IMR-90 (cell line): ENCODE measurements at regions not wholly inside any gene's neighbourhood (a gene's known extent, or its start where the extent isn't known, plus 50 kb on each side); places are given as distances from the start of the nearest gene placed in this dataset.

Experiments
- ATAC-seq: fragments of 200-7000 bp; cut with Tn5 transposase; 2 replicates; pipeline ENCODE4 v1.9.1; 2020; ENCODE audit warnings: low read depth, mild to moderate bottlenecking, moderate library complexity
- BruUV-seq: library from RNA; stranded (reverse); fragments of 400-500 nt; replicated peaks from 2 replicates; lab custom pipeline; 2021; lab: Mats Ljungman, UMichigan
- CTCF ChIA-PET: fragments of 300-600 bp; formaldehyde crosslinking; extraction: SDS; loops from one replicate; lab custom pipeline; 2021; ENCODE audit warnings: antibody characterized with exemption; lab: Yijun Ruan, JAX
- POLR2A ChIA-PET: fragments of 300-600 bp; sonication (Branson Sonifier 250); formaldehyde crosslinking; loops from one replicate; lab custom pipeline; 2022; ENCODE audit warnings: antibody characterized with exemption; ENCODE audit not compliant: unreplicated experiment; lab: Charles Lee
- DNase-seq: peaks from one replicate; pipeline ENCODE4 v3.0.0; 2013
- H2AFZ ChIP-seq: replicated peaks from 2 replicates; pipeline ENCODE3; 2013; ENCODE audit warnings: low read length, mild to moderate bottlenecking; ENCODE audit not compliant: poor library complexity
- H2AK5ac ChIP-seq: 2 replicates; pipeline ENCODE4 v1.6.1; 2013; ENCODE audit warnings: low read depth, low read length, inconsistent platforms
- H2AK9ac ChIP-seq: replicated peaks from 2 replicates; pipeline ENCODE3; 2013; ENCODE audit warnings: mild to moderate bottlenecking, low read depth, low read length, moderate library complexity; ENCODE audit not compliant: poor library complexity
- H2BK120ac ChIP-seq: 2 replicates; pipeline ENCODE4 v1.6.1; 2013; ENCODE audit warnings: low read depth, low read length, inconsistent platforms
- H2BK15ac ChIP-seq: 3 replicates; pipeline ENCODE4 v1.6.1; 2013; ENCODE audit warnings: low read depth, low read length, inconsistent platforms
- H2BK20ac ChIP-seq: 2 replicates; pipeline ENCODE4 v1.6.1; 2013; ENCODE audit warnings: low read depth, mild to moderate bottlenecking, inconsistent platforms, low read length, moderate library complexity
- H2BK5ac ChIP-seq: 2 replicates; pipeline ENCODE4 v1.6.1; 2013; ENCODE audit warnings: mild to moderate bottlenecking, low read depth, low read length, inconsistent platforms; ENCODE audit not compliant: poor library complexity, severe bottlenecking
- H3K14ac ChIP-seq: replicated peaks from 2 replicates; pipeline ENCODE4 v1.6.1; 2013; ENCODE audit warnings: low read depth, low read length, inconsistent platforms
- H3K18ac ChIP-seq: 2 replicates; pipeline ENCODE4 v1.6.1; 2013; ENCODE audit warnings: low read depth, low read length, control low read depth
- H3K23ac ChIP-seq: 2 replicates; pipeline ENCODE4 v1.6.1; 2013; ENCODE audit warnings: low read depth, low read length, inconsistent platforms
- H3K27ac ChIP-seq: 2 replicates; pipeline ENCODE4 v1.5.1; 2013; ENCODE audit warnings: mild to moderate bottlenecking, control low read depth, low read length; ENCODE audit not compliant: insufficient read depth
- H3K27me3 ChIP-seq: 2 replicates; pipeline ENCODE4 v1.6.1; 2013; ENCODE audit warnings: low read length; ENCODE audit not compliant: control insufficient read depth, insufficient read depth
- H3K36me3 ChIP-seq: 2 replicates; pipeline ENCODE4 v1.6.1; 2013; ENCODE audit warnings: low read length, mixed read lengths; ENCODE audit not compliant: control insufficient read depth, insufficient read depth
- H3K4ac ChIP-seq: 2 replicates; pipeline ENCODE4 v1.6.1; 2013; ENCODE audit warnings: low read depth, low read length, inconsistent platforms
- H3K4me1 ChIP-seq: 2 replicates; pipeline ENCODE4 v1.6.1; 2013; ENCODE audit warnings: low read length, mixed read lengths; ENCODE audit not compliant: control insufficient read depth, insufficient read depth
- H3K4me2 ChIP-seq: 2 replicates; pipeline ENCODE4 v1.6.1; 2013; ENCODE audit warnings: low read depth, mild to moderate bottlenecking, control low read depth, low read length, moderate library complexity
- H3K4me3 ChIP-seq: 2 replicates; pipeline ENCODE4 v1.5.1; 2013; ENCODE audit warnings: low read depth, mild to moderate bottlenecking, control low read depth, low read length, moderate library complexity; ENCODE audit not compliant: insufficient read depth
- H3K56ac ChIP-seq: 2 replicates; pipeline ENCODE4 v1.6.1; 2013; ENCODE audit warnings: low read length, inconsistent platforms; ENCODE audit not compliant: insufficient read depth; ENCODE audit errors: extremely low read depth
- H3K79me1 ChIP-seq, 2 experiments: 2 replicates each; pipeline ENCODE4 v1.6.1; 2013; ENCODE audit warnings: low read length in 2 of 2, inconsistent platforms in 1 of 2, low read depth in 1 of 2
- H3K9ac ChIP-seq: 2 replicates; pipeline ENCODE4 v1.6.1; 2013; ENCODE audit warnings: low read depth, low read length, control low read depth
- H3K9me1 ChIP-seq: 2 replicates; pipeline ENCODE4 v1.6.1; 2013; ENCODE audit warnings: low read length, inconsistent platforms; ENCODE audit not compliant: insufficient read depth
- H3K9me3 ChIP-seq: 2 replicates; pipeline ENCODE4 v1.6.1; 2013; ENCODE audit warnings: low read length; ENCODE audit not compliant: control insufficient read depth, insufficient read depth
- H4K20me1 ChIP-seq: 2 replicates; pipeline ENCODE4 v1.6.1; 2013; ENCODE audit warnings: low read length, inconsistent platforms; ENCODE audit not compliant: insufficient read depth
- H4K5ac ChIP-seq: 2 replicates; pipeline ENCODE4 v1.6.1; 2013; ENCODE audit warnings: mild to moderate bottlenecking, low read depth, low read length, control low read depth
- H4K8ac ChIP-seq, 2 experiments: 2 replicates each; pipeline ENCODE4 v1.6.1; 2013; ENCODE audit warnings: low read depth in 2 of 2, low read length in 2 of 2, control low read depth in 1 of 2, inconsistent platforms in 1 of 2
- H4K91ac ChIP-seq: 2 replicates; pipeline ENCODE4 v1.6.1; 2013; ENCODE audit warnings: low read depth, low read length, inconsistent platforms; ENCODE audit not compliant: insufficient read depth
- BHLHE40 ChIP-seq: fragments of 150-350 bp; IDR thresholded peaks from 2 replicates; pipeline ENCODE4 v1.6.1; 2016; ENCODE audit warnings: mild to moderate bottlenecking, low read depth, low read length
- CEBPB ChIP-seq: IDR thresholded peaks from 2 replicates; pipeline ENCODE4 v1.6.1; 2012; ENCODE audit warnings: low read depth, low read length, improper control_type of control experiment
- CHD1 ChIP-seq: IDR thresholded peaks from 2 replicates; pipeline ENCODE4 v1.6.1; 2012; ENCODE audit warnings: low read depth, low read length, improper control_type of control experiment
- CTCF ChIP-seq: conservative IDR thresholded peaks from 2 replicates; pipeline ENCODE4 v1.5.1; 2012; ENCODE audit warnings: mild to moderate bottlenecking, low read depth, low read length, improper control_type of control experiment
- ELK1 ChIP-seq: fragments of 150-350 bp; IDR thresholded peaks from 2 replicates; pipeline ENCODE4 v1.6.1; 2016; ENCODE audit warnings: low read depth, mild to moderate bottlenecking, low read length, moderate library complexity, borderline replicate concordance
- FOS ChIP-seq: fragments of 150-350 bp; IDR thresholded peaks from 2 replicates; pipeline ENCODE4 v1.6.1; 2016; ENCODE audit warnings: low read depth, low read length
- MAFK ChIP-seq: IDR thresholded peaks from 2 replicates; pipeline ENCODE4 v1.6.1; 2012; ENCODE audit warnings: low read depth, low read length, improper control_type of control experiment
- MAZ ChIP-seq: IDR thresholded peaks from 2 replicates; pipeline ENCODE4 v1.6.1; 2012; ENCODE audit warnings: low read depth, mild to moderate bottlenecking, low read length, improper control_type of control experiment, moderate library complexity, borderline replicate concordance
- MXI1 ChIP-seq: IDR thresholded peaks from 2 replicates; pipeline ENCODE4 v1.6.1; 2012; ENCODE audit warnings: low read depth, mild to moderate bottlenecking, low read length, moderate library complexity, borderline replicate concordance
- NFE2L2 ChIP-seq: fragments of 150-350 bp; IDR thresholded peaks from 2 replicates; pipeline ENCODE4 v1.6.1; 2016; ENCODE audit warnings: low read depth, mild to moderate bottlenecking, low read length
- POLR2A ChIP-seq: IDR thresholded peaks from 2 replicates; pipeline ENCODE4 v1.6.1; 2012; ENCODE audit warnings: mild to moderate bottlenecking, low read depth, low read length
- RAD21 ChIP-seq: IDR thresholded peaks from 2 replicates; pipeline ENCODE4 v1.6.1; 2012; ENCODE audit warnings: low read length, improper control_type of control experiment
- RFX5 ChIP-seq: IDR thresholded peaks from 2 replicates; pipeline ENCODE4 v1.8.0; 2012; ENCODE audit warnings: low read depth, mild to moderate bottlenecking, low read length, moderate library complexity
- USF2 ChIP-seq: fragments of 150-350 bp; IDR thresholded peaks from 2 replicates; pipeline ENCODE4 v1.6.1; 2017; ENCODE audit warnings: mild to moderate bottlenecking, antibody characterized with exemption, low read length, low read depth
- WGBS, 2 experiments: methylation state at CpG; one replicate each; pipeline versions ENCODE4 v1.1.5 to v1.1.7; 2013; ENCODE audit warnings: missing lambda C conversion rate in 2 of 2; ENCODE audit not compliant: insufficient read length in 1 of 2; ENCODE audit errors: extremely low coverage in 2 of 2; 5-methylcytosine and 5-hydroxymethylcytosine counted together
- dilution Hi-C: fragments of 300-500 bp; cut with HindIII; formaldehyde crosslinking; loops from one replicate; pipeline ENCODE4 v1.14.3; 2018; ENCODE audit warnings: low sequenced_read_pairs; ENCODE audit not compliant: unreplicated experiment
- in situ Hi-C: fragments of 300-500 bp; cut with MboI; formaldehyde crosslinking; loops from 3 replicates; pipeline ENCODE4 v1.14.3; 2019; ENCODE audit warnings: low sequenced_read_pairs, inconsistent platforms, mixed read lengths
- intact Hi-C: fragments of 100-400 bp; cut with micrococcal nuclease; formaldehyde crosslinking; loops from 2 replicates; pipeline ENCODE4 v1.10.0; 2022

- WGBS, 2 experiments, result no CpG with 5 or more reads among the region's 1 CpG
- Histone ChIP-seq H2AFZ (no peak overlapping the region), H3K14ac (no peak overlapping the region), H3K4ac (no peak overlapping the region), H4K8ac (no peak overlapping the region), H3K79me1 (no peaks in the 10 kb centered on the region), H3K9me1 (no peaks in the 10 kb centered on the region), H2AK5ac (no peak overlapping the region), H2BK15ac (no peak overlapping the region), H2AK9ac (no peak overlapping the region), H3K27ac (no peak overlapping the region), H3K27me3 (no peaks in the 10 kb centered on the region), H3K23ac (no peak overlapping the region), H2BK20ac (no peak overlapping the region), H3K9me3 (peaks cover 8% of the 10 kb centered on the region), H4K91ac (no peak overlapping the region), H3K4me1 (no peaks in the 10 kb centered on the region), H3K4me2 (no peak overlapping the region), H3K56ac (no peak overlapping the region), H4K20me1 (no peaks in the 10 kb centered on the region), H3K18ac (no peak overlapping the region), H2BK120ac (no peak overlapping the region), H3K36me3 (no peaks in the 10 kb centered on the region), H3K9ac (no peak overlapping the region), H4K5ac (no peak overlapping the region), H2BK5ac (no peak overlapping the region), H3K4me3 (no peak overlapping the region)
- in situ Hi-C loops (no loop called here), dilution Hi-C loops (no loop called here), intact Hi-C loops (no loop called here)
- TF ChIP-seq RFX5 (no peak), POLR2A (no peak), CHD1 (no peak), CTCF (no peak), MAFK (no peak), MAZ (no peak), CEBPB (no peak), BHLHE40 (no peak), ELK1 (no peak), RAD21 (no peak), USF2 (no peak), MXI1 (no peak), NFE2L2 (no peak), FOS (no peak)
- ATAC-seq (no peak), DNase-seq (no peak)
- ChIA-PET CTCF (no interaction called here), POLR2A (no interaction called here)
- no TSS peak for BruUV-seq
These were observed 294.5 kb upstream of the LRRN1 start for GRCh38 chr3:3504686-3505085.
